ENCODE measurements at regions not wholly inside any gene's neighbourhood (a gene's known extent, or its start where the extent isn't known, plus 50 kb on each side); places are given as distances from the start of the nearest gene placed in this dataset.

- TF ChIP-seq CTCF (IDR thresholded peaks at IDR 0.05): no peak
- H3K27ac Mint-ChIP-seq: no peak overlapping the region
- ATAC-seq (ENCODE audit: low read depth): no peak
- H3K4me1 Mint-ChIP-seq: no peaks in the 10 kb centered on the region
- no peak overlapping the region for H3K4me3 Mint-ChIP-seq
- ChIA-PET POLR2A (no interaction called here), CTCF (no interaction called here)
- no peaks in the 10 kb centered on the region for H3K9me3 Mint-ChIP-seq
- intact Hi-C loops (cut with micrococcal nuclease): no loop called here
- no peaks in the 10 kb centered on the region for H3K36me3 Mint-ChIP-seq (ENCODE audit: low read depth)
- no peak for DNase-seq
- peaks cover 3% of the 10 kb centered on the region for H3K27me3 Mint-ChIP-seq
Measured at GRCh38 chr1:217097819-217098218, 374.6 kb upstream of the ESRRG start.

DNA sequence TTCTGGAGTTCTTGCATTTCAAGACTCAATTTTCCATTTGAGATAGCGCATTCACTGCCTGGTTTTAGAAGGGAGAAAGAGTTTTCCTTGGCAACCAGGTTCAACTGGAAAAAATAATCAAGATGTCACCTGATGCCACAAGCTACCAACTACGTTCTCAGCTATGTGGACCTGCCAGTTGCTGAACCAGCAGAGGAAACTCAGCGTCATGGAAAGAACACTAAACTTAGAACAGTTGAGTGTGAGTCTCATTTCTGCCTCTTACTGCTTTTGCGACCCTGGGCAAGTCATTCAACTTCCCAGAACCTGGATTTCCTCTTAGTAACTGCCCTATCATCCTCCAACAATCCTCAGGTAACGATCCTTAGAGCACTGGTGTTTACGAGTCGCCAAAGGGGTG lies 373.0 kb upstream of the ESRRG start:
- Mint-ChIP-seq H3K9me3 (no peaks in the 10 kb centered on the region), H3K4me1 (no peaks in the 10 kb centered on the region), H3K27ac (no peak overlapping the region), H3K36me3 (ENCODE audit: low read depth) (no peaks in the 10 kb centered on the region), H3K4me3 (no peak overlapping the region), H3K27me3 (peaks cover 12% of the 10 kb centered on the region)
- ChIA-PET CTCF (no interaction called here), POLR2A (no interaction called here)
- intact Hi-C loops (cut with micrococcal nuclease): no loop called here
- ATAC-seq (ENCODE audit: low read depth) (no peak), DNase-seq (no peak)
- no peak for TF ChIP-seq CTCF (IDR thresholded peaks at IDR 0.05)

- no peaks in the 10 kb centered on the region for H3K9me3 Mint-ChIP-seq
- no peak for TF ChIP-seq CTCF (IDR thresholded peaks at IDR 0.05)
- intact Hi-C loops (cut with micrococcal nuclease): no loop called here
- DNase-seq: no peak
- POLR2A ChIA-PET: no interaction called here
- no peak overlapping the region for H3K4me3 Mint-ChIP-seq
- no peak for ATAC-seq (ENCODE audit: low read depth)
- no peaks in the 10 kb centered on the region for H3K36me3 Mint-ChIP-seq (ENCODE audit: low read depth)
- H3K27me3 Mint-ChIP-seq: peaks cover 23% of the 10 kb centered on the region
- H3K4me1 Mint-ChIP-seq: peaks cover 2% of the 10 kb centered on the region
- CTCF ChIA-PET: no interaction called here
- H3K27ac Mint-ChIP-seq: no peak overlapping the region
Measured at GRCh38 chr1:217095050-217095622, 371.9 kb upstream of the ESRRG start.

GRCh38 chr1:217091561-217091960 lies 368.3 kb upstream of the ESRRG start:
- H3K27ac Mint-ChIP-seq: no peak overlapping the region
- DNase-seq: no peak
- ChIA-PET POLR2A (no interaction called here), CTCF (no interaction called here)
- no peaks in the 10 kb centered on the region for H3K9me3 Mint-ChIP-seq
- H3K4me3 Mint-ChIP-seq: no peak overlapping the region
- no peaks in the 10 kb centered on the region for H3K36me3 Mint-ChIP-seq (ENCODE audit: low read depth)
- no peak for TF ChIP-seq CTCF (IDR thresholded peaks at IDR 0.05)
- H3K27me3 Mint-ChIP-seq: peaks cover 34% of the 10 kb centered on the region
- ATAC-seq (ENCODE audit: low read depth): no peak
- peaks cover 2% of the 10 kb centered on the region for H3K4me1 Mint-ChIP-seq
- intact Hi-C loops (cut with micrococcal nuclease): no loop called here

DNA sequence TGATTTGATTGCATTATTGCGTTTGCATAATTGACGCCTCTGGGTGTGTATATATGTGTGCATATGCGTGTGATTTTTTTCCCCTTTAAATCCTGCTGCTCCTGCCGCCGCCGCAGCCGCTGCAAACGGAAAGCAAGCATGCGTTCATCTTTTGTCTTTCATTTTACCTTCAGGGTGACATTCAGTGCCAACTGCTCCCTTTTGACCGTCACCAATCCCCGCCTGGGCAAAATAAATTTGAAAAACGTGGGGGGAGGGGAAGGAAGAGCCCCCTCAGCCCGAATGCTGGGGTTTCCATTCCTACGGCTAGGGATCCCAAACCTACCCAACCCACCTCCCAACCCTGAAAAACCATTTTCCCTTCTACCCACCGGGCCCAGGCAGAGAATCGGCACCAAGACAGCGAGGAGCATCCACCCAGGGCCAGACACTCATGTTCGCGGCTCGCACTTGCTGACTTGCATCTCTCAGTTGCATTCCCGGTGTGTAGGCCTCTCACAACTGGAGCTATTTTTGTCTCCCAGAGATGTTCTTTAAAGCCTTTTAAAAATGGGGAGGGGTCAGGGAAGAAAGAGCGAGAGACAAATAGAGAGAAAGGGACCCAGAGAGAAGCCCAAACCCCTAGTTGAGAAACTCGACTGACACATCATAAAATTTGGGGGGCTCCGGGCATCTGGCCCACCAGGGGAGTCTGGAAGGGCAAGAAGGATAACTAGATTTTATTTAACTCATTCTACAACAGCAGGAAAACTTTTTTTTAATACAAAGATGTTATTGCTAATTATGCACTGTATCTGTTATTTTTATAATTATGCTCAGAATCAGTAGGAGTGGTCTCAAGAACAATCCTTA lies 367.1 kb upstream of the ESRRG start:
- no peak for TF ChIP-seq CTCF (IDR thresholded peaks at IDR 0.05)
- peaks cover 2% of the 10 kb centered on the region for H3K4me1 Mint-ChIP-seq
- H3K27me3 Mint-ChIP-seq: peaks cover 34% of the 10 kb centered on the region
- DNase-seq: no peak
- intact Hi-C loops (cut with micrococcal nuclease): no loop called here
- ATAC-seq (ENCODE audit: low read depth): no peak
- H3K36me3 Mint-ChIP-seq (ENCODE audit: low read depth): no peaks in the 10 kb centered on the region
- no peak overlapping the region for H3K27ac Mint-ChIP-seq
- ChIA-PET CTCF (no interaction called here), POLR2A (no interaction called here)
- H3K4me3 Mint-ChIP-seq: no peak overlapping the region
- no peaks in the 10 kb centered on the region for H3K9me3 Mint-ChIP-seq

All from activated B cell treated with CpG ODN at 0.5 μM for 24 hours (primary cell).